ENCODE measurements at regions not wholly inside any gene's neighbourhood (a gene's known extent, or its start where the extent isn't known, plus 50 kb on each side); places are given as distances from the start of the nearest gene placed in this dataset.
"Not testable (repeated sequence)": the region's sequence is repeated elsewhere in the genome, so short reads cannot be mapped to it uniquely, and the experiment has no call there.

DNA sequence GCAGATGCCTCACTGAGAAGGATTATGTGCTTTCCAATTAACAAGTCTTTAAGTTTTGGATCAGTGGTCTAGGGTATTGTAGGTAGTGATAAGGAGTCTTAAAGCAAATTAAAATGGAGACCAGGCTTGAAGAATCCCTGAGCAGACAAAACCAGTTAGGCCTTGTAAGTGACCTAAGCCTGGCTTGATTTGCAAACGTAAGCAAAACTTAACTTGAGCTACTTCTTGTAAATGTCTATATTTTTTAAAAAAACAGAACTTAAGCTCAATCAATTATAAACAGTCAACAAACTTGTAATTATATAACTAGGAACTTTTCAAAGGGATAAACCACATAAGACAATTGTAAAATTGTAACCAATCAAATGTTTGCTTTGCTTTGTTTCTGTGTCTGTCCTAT lies 72.7 kb upstream of the NALF2 start:
- no peak for DNase-seq (ENCODE audit: low read depth)

GRCh38 chrX:69430785-69431184 lies 73.3 kb upstream of the NALF2 start:
- no peak for DNase-seq (ENCODE audit: low read depth)

DNA sequence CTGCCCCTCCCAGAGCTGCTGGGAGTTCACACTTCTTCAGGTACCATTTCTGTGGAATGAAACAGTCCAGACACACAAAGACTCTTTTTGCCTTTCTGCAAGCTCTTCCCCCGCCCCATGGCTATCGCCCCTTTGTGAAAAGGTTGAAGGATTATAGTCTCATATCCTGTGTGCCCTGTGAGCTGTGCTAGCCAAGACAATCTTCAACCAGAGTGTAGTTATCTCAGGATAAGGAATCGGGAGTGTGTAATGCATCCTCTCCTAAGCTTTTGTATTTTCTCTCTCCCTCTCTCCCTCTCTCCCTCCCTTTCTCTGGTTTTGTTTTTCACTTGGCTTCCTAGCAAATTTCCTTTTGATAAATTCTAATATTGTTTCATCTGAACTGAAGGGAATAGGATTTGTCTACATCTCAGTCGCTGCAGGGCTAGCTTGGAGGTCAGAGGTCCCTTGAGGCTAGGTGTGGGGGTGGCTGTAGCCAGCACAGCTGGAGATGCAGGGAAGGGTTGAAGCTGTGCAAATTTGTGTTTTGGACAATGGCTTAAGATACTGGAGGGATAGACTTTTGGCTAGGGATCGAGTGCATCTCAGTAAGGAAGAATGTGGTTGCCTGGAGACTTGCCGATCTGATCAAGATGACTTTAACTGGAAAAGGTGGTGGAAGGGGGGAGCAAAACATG lies 74.6 kb upstream of the NALF2 start:
- no peak for DNase-seq (ENCODE audit: low read depth)

DNA sequence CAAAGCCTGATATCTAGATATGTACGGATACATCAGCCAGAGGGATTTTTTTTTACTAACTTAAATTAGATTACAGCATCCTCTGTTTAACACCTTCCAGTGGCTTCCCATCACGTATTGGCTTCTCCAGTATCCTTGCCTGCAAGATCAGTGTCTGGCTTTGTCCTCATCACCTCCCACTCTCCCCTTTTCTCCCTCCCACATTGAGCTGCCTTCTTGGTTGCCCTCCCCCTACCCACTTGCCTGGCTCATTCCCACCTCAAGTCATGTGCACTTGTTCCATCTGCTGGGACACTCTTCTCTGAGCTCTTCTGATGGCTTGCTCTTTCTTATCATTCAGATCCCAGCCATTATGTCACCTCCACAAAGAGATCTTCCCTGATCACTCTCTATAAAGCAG lies 75.9 kb upstream of the NALF2 start:
- DNase-seq (ENCODE audit: low read depth): no peak

GRCh38 chrX:69424910-69425309 lies 79.2 kb upstream of the NALF2 start:
- DNase-seq (ENCODE audit: low read depth): no peak

DNA sequence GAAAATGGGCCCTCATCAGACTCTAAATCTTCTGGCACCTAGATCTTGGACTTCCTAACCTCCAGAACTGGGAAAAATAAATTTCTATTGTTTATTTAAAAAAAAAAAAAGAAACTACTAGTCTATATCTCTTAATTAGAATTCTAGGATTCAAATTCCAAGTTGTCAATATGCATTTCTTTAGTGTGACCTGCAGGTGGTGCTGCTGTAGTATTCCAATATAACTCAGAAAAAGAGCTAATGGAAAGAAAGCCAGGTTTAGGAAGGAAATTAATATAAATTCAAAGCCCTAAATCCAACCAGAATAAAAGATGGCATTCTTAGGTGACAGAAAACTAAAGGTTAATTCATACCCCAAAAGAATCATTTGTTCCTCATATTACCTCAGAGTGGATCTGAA lies 80.0 kb upstream of the NALF2 start:
- DNase-seq (ENCODE audit: low read depth): no peak

- not testable (repeated sequence) for DNase-seq (ENCODE audit: low read depth)
Measured at GRCh38 chrX:69422208-69422607, 81.9 kb upstream of the NALF2 start.

DNA sequence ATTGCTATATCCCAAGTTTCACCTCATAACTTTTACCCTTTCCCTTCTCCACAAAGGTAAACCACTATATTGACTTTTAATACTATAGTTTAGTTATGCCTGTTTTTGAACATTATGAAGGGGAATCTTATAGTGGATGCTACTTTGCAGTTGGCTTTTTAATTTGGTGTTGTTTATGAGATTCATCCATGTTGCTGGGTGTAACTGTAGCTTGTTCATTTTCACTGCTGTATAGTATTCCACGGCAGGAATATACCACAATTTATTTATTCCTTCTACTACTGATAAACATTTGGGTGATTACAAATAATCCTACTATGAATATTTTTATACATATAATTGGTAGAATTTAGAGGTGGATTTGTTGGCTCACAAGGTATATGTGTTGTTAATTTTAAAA lies 88.4 kb upstream of the NALF2 start:
- no peak for DNase-seq (ENCODE audit: low read depth)

DNA sequence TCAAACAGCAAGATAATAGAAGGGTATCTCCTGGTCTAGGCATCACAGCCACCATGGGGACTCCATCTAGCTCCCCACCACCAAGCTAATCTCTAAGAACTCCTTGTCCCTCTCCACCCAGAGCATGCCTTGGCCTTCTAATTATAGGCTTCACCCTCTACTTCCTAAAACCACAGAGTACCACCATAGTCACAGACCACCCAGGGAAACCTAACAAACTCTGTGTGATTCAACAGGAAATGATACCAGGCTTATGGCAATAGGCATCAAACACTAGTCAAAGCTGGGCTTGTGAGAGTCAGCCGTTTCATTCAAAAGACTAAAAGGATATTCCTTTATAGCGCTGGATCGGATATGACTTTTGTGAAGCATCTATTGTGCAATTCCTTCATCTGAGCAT lies 91.5 kb upstream of the NALF2 start:
- no peak for DNase-seq (ENCODE audit: low read depth)

DNA sequence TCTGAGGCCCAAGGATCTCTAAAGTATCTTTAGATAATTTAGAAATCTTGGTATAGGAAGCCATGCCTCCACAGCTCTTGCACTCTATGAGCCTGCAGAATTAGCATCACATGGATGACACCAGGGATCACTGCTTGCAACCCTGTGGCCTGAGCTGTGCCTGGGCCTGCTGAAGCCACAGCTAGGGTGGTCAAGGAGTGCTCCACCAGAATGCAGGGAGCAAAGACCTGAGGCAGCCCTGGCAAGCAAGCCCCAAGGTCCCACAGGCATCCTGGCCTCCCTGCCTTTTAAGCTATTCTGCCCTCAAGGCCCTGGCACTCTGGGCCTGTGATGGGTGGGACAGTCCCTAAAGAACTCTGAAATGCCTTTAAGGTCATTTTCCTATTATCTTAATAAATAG lies 105.2 kb upstream of the NALF2 start:
- no peak for DNase-seq (ENCODE audit: low read depth)

- DNase-seq (ENCODE audit: low read depth): no peak
Measured at GRCh38 chrX:69396916-69397315, 107.2 kb upstream of the NALF2 start.

DNA sequence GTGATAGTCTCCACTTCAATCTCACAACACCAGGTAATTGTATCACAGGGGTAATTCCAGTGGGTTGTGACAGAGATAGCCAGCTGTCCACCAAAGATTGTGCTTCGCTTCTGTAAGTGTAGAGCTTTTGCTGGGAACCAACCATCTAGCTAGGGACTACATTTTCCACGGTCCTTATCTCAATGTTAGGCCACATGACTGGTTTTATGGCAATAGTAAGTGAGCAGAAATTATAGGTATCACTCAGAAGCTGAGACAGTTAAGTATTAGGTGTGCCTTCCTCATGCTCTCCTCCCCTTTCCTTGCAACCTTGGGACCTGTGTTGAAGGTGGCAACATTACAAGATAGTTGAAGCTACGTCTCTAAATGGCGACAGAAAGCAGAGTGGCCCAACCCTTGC lies 108.8 kb upstream of the NALF2 start:
- DNase-seq (ENCODE audit: low read depth): no peak

DNA sequence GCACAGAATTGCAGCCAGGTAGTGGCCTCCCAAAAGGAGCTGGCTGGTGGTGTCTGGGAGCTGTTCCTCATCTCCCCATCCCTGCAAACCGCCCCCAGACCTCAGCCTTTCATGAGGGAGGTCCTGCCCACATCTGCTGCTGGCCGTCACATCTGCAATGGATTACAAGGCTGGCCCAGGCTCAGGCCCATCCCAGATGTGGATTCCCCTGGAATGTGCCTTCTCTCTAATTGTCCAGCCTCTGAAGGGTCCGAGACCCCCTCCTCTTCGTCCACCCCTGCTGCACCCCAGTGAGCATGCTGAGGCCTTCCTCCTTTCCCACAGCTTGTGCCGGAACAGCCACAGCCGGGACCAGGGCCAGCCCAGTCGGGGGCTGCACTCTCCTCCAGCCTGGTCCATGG lies 115.0 kb upstream of the NALF2 start:
- DNase-seq (ENCODE audit: low read depth): no peak

DNA sequence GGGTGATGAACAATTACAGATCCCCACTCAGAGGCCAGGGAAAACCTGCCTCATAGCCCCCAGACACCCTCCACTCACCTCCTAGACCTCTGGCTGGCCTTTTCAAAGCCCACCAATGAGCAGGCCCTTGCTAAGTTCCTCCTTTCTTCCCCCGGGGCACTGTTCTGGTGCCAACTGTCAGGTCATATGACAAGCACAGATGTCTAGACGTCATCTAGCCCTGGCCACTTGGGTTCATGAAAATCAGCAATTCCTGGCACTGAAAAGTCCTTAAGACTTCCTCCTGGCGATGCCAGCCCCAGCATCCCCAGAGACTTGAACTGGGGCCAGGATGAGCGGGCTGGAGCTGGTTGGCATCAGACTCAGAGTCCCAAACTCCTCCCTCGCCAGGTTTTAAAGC lies 115.6 kb upstream of the NALF2 start:
- no peak for DNase-seq (ENCODE audit: low read depth)

DNA sequence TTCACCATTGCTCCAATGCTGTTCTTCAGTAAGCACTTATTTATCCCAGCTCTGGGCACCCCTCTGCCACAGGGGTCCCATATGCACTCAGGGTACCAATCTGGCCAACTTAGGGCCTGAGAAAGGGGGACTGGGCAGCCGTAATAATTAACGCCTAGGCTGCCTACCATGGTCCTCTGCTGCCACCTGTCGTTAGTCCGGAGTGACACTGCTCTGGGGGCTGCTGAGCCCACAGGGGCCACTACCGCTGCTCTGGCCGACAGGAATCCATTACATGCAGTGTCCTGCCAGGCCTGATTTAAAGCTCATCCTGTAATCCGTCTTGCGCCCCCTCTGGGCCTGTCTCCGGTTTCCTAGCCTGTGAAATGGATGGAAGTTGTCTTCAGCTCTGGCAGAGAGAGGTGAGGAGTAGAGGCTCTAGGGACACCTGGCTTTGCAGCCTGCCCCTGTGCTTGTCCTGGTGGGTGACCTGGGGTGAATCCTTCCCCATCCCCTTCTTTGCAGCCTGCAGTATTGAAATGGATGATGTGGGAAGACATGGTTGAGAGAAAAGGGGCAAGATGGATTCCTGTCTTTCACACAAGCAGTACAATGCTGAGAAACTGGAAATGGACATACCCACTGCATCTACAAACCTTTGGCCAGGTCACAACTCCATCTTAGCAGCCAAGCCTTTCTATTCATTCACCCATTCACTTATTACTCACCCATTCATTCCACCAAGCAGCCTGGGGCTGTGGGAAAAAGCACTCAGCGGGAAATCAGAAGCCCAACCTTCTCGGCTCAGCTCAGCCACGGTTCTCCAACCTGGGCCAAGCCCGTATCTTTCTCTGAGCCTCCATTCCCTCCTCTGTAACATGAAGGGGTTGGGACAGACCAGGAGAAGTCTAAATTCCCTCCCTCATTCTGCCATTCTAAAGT lies 116.3 kb upstream of the NALF2 start:
- DNase-seq (ENCODE audit: low read depth): no peak

- no peak for DNase-seq (ENCODE audit: low read depth)
Measured at GRCh38 chrX:69386681-69387080, 117.4 kb upstream of the NALF2 start.

- no peak for DNase-seq (ENCODE audit: low read depth)
Measured at GRCh38 chrX:69379412-69379811, 124.7 kb upstream of the NALF2 start.

GRCh38 chrX:69374569-69374968 lies 129.6 kb upstream of the NALF2 start:
- DNase-seq (ENCODE audit: low read depth): no peak

- no peak for DNase-seq (ENCODE audit: low read depth)
Measured at GRCh38 chrX:69372435-69372834, 131.7 kb upstream of the NALF2 start.

DNA sequence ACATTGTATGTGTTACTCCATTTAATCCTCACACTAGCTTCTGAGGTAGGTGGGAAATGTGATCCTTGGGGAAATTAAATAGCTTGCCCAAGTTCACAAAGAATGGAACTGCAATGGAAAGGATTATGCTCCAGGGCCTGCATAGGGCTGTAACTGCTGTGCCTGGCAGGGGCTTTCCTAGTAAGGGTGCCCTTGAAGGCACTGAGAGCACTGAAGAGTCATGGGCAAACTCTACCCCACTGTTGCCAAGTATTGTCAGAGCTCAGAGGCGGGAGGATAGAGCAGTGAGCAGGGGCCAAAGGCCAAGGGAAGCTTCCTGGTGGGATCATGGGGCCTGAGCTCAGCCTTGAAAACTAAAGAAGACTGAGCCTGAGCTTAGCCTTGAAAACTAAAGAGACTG lies 133.0 kb upstream of the NALF2 start:
- no peak for DNase-seq (ENCODE audit: low read depth)

DNA sequence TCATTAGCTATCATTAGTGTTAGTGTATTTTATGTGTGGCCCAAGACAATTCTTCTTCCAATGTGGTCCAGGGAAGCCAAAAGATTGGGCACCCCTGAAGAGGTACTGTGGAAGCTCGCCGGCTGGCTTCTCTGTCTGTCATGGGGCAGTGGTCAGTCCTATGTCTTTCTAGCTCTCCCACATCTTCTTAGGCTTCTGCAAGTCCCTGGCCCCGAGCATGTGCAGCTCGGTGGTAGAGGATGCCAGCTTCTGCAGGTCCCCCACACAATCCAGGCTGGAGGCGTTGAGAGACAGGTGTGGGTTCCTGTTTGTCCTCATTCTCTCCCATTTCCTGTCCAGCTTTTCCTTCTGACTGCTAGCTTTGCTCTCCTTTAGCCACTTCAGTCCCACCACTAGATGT lies 134.1 kb upstream of the NALF2 start:
- DNase-seq (ENCODE audit: low read depth): no peak

GRCh38 chrX:69366183-69366582 lies 137.9 kb upstream of the NALF2 start:
- DNase-seq (ENCODE audit: low read depth): no peak

DNA sequence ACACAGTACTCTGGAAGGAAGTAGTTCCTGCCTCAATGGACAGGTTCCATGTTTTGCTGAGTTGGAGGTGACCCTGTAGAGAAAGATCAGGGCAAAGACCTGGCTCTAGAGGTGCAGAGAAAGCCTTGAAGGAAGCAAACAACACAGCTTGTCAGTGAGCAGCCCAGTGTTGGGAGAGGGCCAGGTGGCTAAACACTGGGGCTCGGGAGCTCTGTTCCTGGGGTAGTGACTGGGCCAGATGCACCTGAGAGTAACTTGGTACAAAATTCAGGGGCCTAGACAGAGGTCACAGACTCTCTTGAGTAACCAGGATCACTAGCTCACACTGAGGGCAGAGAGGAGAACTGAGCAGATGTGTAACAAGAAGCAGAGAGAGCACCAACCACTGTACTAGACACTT lies 138.4 kb upstream of the NALF2 start:
- DNase-seq (ENCODE audit: low read depth): no peak

GRCh38 chrX:69365349-69365748 lies 138.8 kb upstream of the NALF2 start:
- DNase-seq (ENCODE audit: low read depth): no peak

Data from stimulated activated CD8-positive, alpha-beta memory T cell treated with anti-CD3 and anti-CD28 coated beads, Interleukin-15, amount 100 ng/mL, for 1 hour (primary cell).